ENCODE measurements at regions not wholly inside any gene's neighbourhood (a gene's known extent, or its start where the extent isn't known, plus 50 kb on each side); places are given as distances from the start of the nearest gene placed in this dataset.

DNA sequence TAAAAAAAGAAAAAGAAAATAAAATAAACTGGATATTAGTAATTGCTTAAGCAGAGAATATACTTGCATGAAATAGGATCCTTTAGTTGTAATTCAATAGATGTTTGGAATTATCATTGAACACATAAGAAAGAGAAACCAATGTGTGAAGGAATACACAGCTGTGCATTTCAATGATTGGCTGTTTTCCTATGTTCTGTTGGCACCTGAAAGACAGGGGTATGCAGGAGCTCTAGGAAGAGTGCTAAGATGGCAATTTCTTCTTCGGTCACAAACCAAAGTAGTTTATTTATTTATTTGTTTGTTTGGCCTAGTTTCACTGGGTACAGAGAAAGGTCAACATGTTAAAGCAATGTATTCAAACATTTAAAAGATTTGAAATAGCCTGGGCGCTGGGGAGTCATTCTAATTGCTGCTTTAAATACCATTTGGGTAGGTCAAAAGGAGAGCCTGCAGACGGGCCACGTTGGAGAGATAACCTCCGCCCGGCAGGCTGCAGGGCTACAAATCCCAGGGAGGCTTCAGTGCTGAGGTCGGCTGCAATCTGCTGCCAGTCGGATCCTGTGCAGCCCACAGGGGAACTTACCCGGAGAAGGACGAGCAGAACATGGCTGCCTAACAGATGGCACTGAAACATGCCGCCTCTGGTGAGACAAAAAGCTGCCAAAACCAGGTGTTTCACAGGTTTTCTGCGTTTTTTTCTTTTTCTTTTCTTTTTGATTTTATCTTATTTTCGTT lies 154.2 kb upstream of the TYRP1 start:
- H3K4me3 ChIP-seq (replicated peaks; ENCODE audit: low read depth, low read length), result no peak overlapping the region
- TF ChIP-seq, protein P1, sequence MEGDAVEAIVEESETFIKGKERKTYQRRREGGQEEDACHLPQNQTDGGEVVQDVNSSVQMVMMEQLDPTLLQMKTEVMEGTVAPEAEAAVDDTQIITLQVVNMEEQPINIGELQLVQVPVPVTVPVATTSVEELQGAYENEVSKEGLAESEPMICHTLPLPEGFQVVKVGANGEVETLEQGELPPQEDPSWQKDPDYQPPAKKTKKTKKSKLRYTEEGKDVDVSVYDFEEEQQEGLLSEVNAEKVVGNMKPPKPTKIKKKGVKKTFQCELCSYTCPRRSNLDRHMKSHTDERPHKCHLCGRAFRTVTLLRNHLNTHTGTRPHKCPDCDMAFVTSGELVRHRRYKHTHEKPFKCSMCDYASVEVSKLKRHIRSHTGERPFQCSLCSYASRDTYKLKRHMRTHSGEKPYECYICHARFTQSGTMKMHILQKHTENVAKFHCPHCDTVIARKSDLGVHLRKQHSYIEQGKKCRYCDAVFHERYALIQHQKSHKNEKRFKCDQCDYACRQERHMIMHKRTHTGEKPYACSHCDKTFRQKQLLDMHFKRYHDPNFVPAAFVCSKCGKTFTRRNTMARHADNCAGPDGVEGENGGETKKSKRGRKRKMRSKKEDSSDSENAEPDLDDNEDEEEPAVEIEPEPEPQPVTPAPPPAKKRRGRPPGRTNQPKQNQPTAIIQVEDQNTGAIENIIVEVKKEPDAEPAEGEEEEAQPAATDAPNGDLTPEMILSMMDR (IDR thresholded peaks at IDR 0.05; ENCODE audit: low read depth, low read length, missing control alignments), result no peak
- DNase-seq (ENCODE audit: extremely low read depth, low read depth), result no peak

DNA sequence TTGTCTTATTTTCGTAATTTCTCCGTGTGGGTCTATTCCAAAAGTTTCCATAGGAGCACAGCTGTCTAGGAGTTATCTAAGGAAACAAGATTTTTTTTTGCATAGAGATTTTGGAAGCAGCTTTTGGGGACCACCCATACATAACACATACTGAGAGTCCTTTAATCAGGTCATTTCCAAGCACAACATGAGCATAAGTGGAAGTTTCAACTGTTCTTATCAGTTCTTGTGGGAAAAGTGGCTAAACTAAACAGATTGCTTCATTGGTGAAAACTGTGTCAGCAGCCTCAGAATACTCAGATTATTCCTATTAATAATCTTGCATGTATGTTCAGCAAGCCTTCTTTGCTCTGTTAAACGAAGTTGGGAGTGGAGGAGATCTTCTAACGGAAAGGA lies 153.6 kb upstream of the TYRP1 start:
- H3K4me3 ChIP-seq (replicated peaks; ENCODE audit: low read depth, low read length), result no peak overlapping the region
- TF ChIP-seq, protein P1 (IDR thresholded peaks at IDR 0.05; ENCODE audit: low read depth, low read length, missing control alignments), result no peak
- DNase-seq (ENCODE audit: extremely low read depth, low read depth), result no peak

DNA sequence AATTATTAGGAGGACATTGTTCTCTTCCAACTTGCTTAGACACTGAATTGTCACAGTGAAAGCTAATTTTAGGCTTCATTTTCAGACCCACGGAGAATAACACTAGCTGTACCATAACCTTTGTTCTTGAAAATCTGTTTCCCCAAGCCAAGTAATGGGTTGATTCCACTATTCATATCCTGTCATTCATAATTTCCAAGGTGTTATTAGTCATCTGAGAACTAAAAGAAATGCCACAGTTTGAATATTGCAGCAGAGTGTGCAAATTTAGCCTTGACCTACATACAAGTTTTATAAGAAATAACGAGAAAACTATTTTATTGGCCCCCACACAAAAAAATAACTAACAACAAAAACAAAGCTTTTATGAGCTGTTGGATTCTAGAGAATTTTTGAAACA lies 148.5 kb upstream of the TYRP1 start:
- no peak for DNase-seq (ENCODE audit: extremely low read depth, low read depth)
- TF ChIP-seq, protein P1 (IDR thresholded peaks at IDR 0.05; ENCODE audit: low read depth, low read length, missing control alignments), result no peak
- H3K4me3 ChIP-seq (replicated peaks; ENCODE audit: low read depth, low read length), result no peak overlapping the region

- no peak overlapping the region for H3K4me3 ChIP-seq (replicated peaks; ENCODE audit: low read depth, low read length)
- no peak for DNase-seq (ENCODE audit: extremely low read depth, low read depth)
- TF ChIP-seq, protein P1 (IDR thresholded peaks at IDR 0.05; ENCODE audit: low read depth, low read length, missing control alignments), result peak; percentile 17
These were observed 138.5 kb upstream of the TYRP1 start for GRCh38 chr9:12554636-12555035.

- no peak for DNase-seq (ENCODE audit: extremely low read depth, low read depth)
- no peak overlapping the region for H3K4me3 ChIP-seq (replicated peaks; ENCODE audit: low read depth, low read length)
- TF ChIP-seq, protein P1 (IDR thresholded peaks at IDR 0.05; ENCODE audit: low read depth, low read length, missing control alignments), result no peak
These were observed 126.6 kb upstream of the TYRP1 start for GRCh38 chr9:12566404-12567090.

DNA sequence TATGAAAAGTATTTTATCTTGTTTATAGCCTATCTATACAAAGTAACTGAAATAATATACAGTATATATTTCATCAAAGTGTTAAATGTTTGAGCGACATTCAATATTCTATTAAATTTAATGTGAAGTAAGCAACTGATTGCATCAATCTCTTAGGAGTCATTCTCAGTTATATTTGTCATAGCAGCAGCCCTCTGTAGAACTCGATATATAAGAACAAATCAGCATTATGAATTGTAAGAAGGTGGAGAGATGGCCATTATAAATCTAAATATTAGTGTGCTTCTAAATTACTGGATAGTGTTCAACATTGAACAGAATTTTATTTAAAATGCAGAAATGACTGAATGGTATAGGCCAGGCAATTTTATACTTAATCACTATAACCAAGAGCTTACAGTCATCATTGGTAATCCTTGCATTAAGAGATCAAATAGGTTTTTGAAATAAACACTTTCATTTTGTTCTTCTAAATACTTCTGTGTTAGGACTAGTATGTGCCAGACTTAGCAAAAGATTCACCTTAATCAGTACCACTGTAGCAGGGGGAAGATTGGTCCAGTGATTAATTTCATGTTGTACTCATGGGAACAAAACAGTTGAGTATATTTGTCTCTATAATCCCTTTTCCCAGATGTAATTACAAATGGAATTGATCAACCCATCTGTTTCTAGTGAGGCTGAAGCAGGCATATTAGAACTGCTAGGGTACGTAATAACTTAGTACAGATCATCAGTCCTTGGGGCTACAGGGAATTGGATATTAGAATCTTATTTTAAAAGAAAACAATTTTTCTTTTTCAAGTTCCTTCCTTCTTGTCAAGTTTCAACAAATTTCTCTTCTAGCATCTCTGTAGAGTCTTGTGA lies 108.3 kb upstream of the TYRP1 start:
- H3K4me3 ChIP-seq (replicated peaks; ENCODE audit: low read depth, low read length), result no peak overlapping the region
- no peak for DNase-seq (ENCODE audit: extremely low read depth, low read depth)
- TF ChIP-seq, protein P1 (IDR thresholded peaks at IDR 0.05; ENCODE audit: low read depth, low read length, missing control alignments), result no peak

All from HFF-Myc (cell line).